PC-9 (cell line): ENCODE measurements at regions not wholly inside any gene's neighbourhood (a gene's known extent, or its start where the extent isn't known, plus 50 kb on each side); places are given as distances from the start of the nearest gene placed in this dataset.

ENCODE experiments used
- BruUV-seq: library from RNA; stranded (reverse); fragments of 400-500 nt; replicated peaks from 2 replicates; lab custom pipeline; 2021; lab: Mats Ljungman, UMichigan
- CTCF ChIA-PET: fragments of 300-600 bp; sonication (Branson Sonifier 250); formaldehyde crosslinking; loops from one replicate; lab custom pipeline; 2022; ENCODE audit warnings: antibody characterized with exemption; lab: Charles Lee
- POLR2A ChIA-PET: fragments of 300-600 bp; sonication (Branson Sonifier 250); formaldehyde crosslinking; loops from one replicate; lab custom pipeline; 2022; ENCODE audit warnings: antibody characterized with exemption; ENCODE audit not compliant: unreplicated experiment; lab: Charles Lee
- DNase-seq, 2 experiments: peaks; one replicate each; pipeline versions ENCODE4 v3.0.0 to v3.0.0-alpha.2; 2015 to 2022; ENCODE audit warnings: mixed read lengths in 1 of 2
- H2AFZ ChIP-seq: fragments of 200-600 bp; sonication (generic); 2 replicates; pipeline ENCODE4 v1.8.1; 2017; ENCODE audit warnings: antibody characterized with exemption
- H3F3A ChIP-seq: fragments of 200-600 bp; sonication (generic); 2 replicates; pipeline ENCODE4 v1.8.1; 2017; ENCODE audit warnings: antibody characterized with exemption, mild to moderate bottlenecking, low read depth; ENCODE audit not compliant: insufficient read depth
- H3K27ac ChIP-seq: fragments of 200-600 bp; sonication (generic); 2 replicates; pipeline ENCODE4 v1.6.1; 2016; ENCODE audit warnings: mixed run types
- H3K27me3 ChIP-seq: fragments of 200-600 bp; sonication (generic); 2 replicates; pipeline ENCODE4 v1.6.1; 2016; ENCODE audit warnings: low read depth, mixed run types; ENCODE audit not compliant: insufficient read depth
- H3K36me3 ChIP-seq: fragments of 200-600 bp; sonication (generic); 2 replicates; pipeline ENCODE4 v1.6.1; 2016; ENCODE audit warnings: low read depth, mixed run types
- H3K4me1 ChIP-seq: fragments of 200-600 bp; sonication (generic); replicated peaks from 2 replicates; pipeline ENCODE4 v1.6.1; 2016; ENCODE audit warnings: mixed run types; ENCODE audit not compliant: insufficient read depth
- H3K4me2 ChIP-seq: fragments of 200-600 bp; sonication (generic); 2 replicates; pipeline ENCODE4 v1.6.1; 2017; ENCODE audit warnings: mixed run types
- H3K4me3 ChIP-seq: fragments of 200-600 bp; sonication (generic); 2 replicates; pipeline ENCODE4 v1.6.1; 2016; ENCODE audit warnings: mixed run types
- H3K79me2 ChIP-seq: fragments of 200-600 bp; sonication (generic); 2 replicates; pipeline ENCODE4 v1.6.1; 2017; ENCODE audit warnings: low read depth, mixed run types
- H3K9me2 ChIP-seq: fragments of 200-600 bp; sonication (generic); 2 replicates; pipeline ENCODE4 v1.8.1; 2017; ENCODE audit warnings: mild to moderate bottlenecking; ENCODE audit not compliant: insufficient read depth
- H3K9me3 ChIP-seq: fragments of 200-600 bp; sonication (generic); 2 replicates; pipeline ENCODE4 v1.8.1; 2016; ENCODE audit warnings: low read depth; ENCODE audit not compliant: insufficient read depth
- H4K20me1 ChIP-seq: fragments of 200-600 bp; sonication (generic); 2 replicates; pipeline ENCODE4 v1.8.1; 2017; ENCODE audit not compliant: insufficient read depth
- CTCF ChIP-seq: fragments of 200-600 bp; sonication (generic); conservative IDR thresholded peaks from 2 replicates; pipeline ENCODE4 v1.6.1; 2017; ENCODE audit warnings: mixed run types, antibody characterized with exemption, mild to moderate bottlenecking, moderate library complexity
- EZH2 ChIP-seq: fragments of 200-600 bp; sonication (generic); IDR thresholded peaks from 2 replicates; pipeline ENCODE4 v1.8.0; 2017; ENCODE audit warnings: antibody characterized with exemption, low read depth
- intact Hi-C: fragments of 100-400 bp; cut with micrococcal nuclease; formaldehyde crosslinking; loops from one replicate; pipeline ENCODE4 v1.10.0; 2022; ENCODE audit not compliant: unreplicated experiment

- no TSS peak for BruUV-seq
- Histone ChIP-seq H3K79me2 (no peaks in the 10 kb centered on the region), H3K4me3 (no peak overlapping the region), H3F3A (no peaks in the 10 kb centered on the region), H3K9me3 (no peaks in the 10 kb centered on the region), H3K4me2 (no peak overlapping the region), H2AFZ (no peak overlapping the region), H3K36me3 (no peaks in the 10 kb centered on the region), H3K4me1 (no peaks in the 10 kb centered on the region), H3K27ac (no peak overlapping the region), H3K27me3 (peaks cover 43% of the 10 kb centered on the region), H3K9me2 (no peaks in the 10 kb centered on the region), H4K20me1 (no peaks in the 10 kb centered on the region)
- ChIA-PET POLR2A (no interaction called here), CTCF (no interaction called here)
- no peak for TF ChIP-seq EZH2
- TF ChIP-seq CTCF = no peak
- intact Hi-C loops = no loop called here
- DNase-seq = no peak
Measured at GRCh38 chr5:17738446-17738845, 104.2 kb downstream of the TAF11L14 start.

- ChIA-PET CTCF (no interaction called here), POLR2A (no interaction called here)
- no peak overlapping the region for H2AFZ ChIP-seq
Measured at GRCh38 chr5:17743580-17744435, 109.5 kb downstream of the TAF11L14 start.

GRCh38 chr5:17748201-17748600 is 113.9 kb downstream of the TAF11L14 start:
- no peak overlapping the region for H3K27ac ChIP-seq
- H2AFZ ChIP-seq = no peak overlapping the region
- H3K36me3 ChIP-seq = no peaks in the 10 kb centered on the region
- no TSS peak for BruUV-seq
- intact Hi-C loops = no loop called here
- POLR2A ChIA-PET = no interaction called here
- peaks cover 10% of the 10 kb centered on the region; the same call in 1 of the 2 replicates for H3K27me3 ChIP-seq
- no peaks in the 10 kb centered on the region for H3F3A ChIP-seq
- no peak overlapping the region for H3K4me3 ChIP-seq
- CTCF ChIA-PET = no interaction called here
- no peaks in the 10 kb centered on the region for H3K79me2 ChIP-seq
- TF ChIP-seq CTCF (no peak), EZH2 (no peak)
- no peaks in the 10 kb centered on the region for H3K9me2 ChIP-seq
- H3K4me1 ChIP-seq = no peaks in the 10 kb centered on the region
- no peak for DNase-seq
- H3K9me3 ChIP-seq = no peaks in the 10 kb centered on the region
- no peak overlapping the region for H3K4me2 ChIP-seq
- no peaks in the 10 kb centered on the region for H4K20me1 ChIP-seq

More at GRCh38 chr5:17743580-17744435, 109.5 kb downstream of the TAF11L14 start:
- Histone ChIP-seq H3K9me2 (no peaks in the 10 kb centered on the region), H3K4me3 (no peak overlapping the region), H3K27me3 (peaks cover 22% of the 10 kb centered on the region; the same call in 1 of the 2 replicates), H3K27ac (no peak overlapping the region), H3K79me2 (no peaks in the 10 kb centered on the region), H3K9me3 (no peaks in the 10 kb centered on the region), H3K4me2 (peak overlapping the region; percentile 5; the same call in 1 of the 2 replicates), H3K4me1 (no peaks in the 10 kb centered on the region), H3F3A (no peaks in the 10 kb centered on the region), H4K20me1 (no peaks in the 10 kb centered on the region), H3K36me3 (no peaks in the 10 kb centered on the region)
- intact Hi-C loops = no loop called here
- BruUV-seq = no TSS peak
- no peak for TF ChIP-seq CTCF
- TF ChIP-seq EZH2 = no peak
- no peak for DNase-seq
